ENCODE measurements at regions not wholly inside any gene's neighbourhood (a gene's known extent, or its start where the extent isn't known, plus 50 kb on each side); places are given as distances from the start of the nearest gene placed in this dataset.

GRCh38 chr7:69189406-69189805, 408.9 kb upstream of the AUTS2 start:
- TF ChIP-seq CTCF (IDR thresholded peaks at IDR 0.05) (no peak), POLR2A (IDR thresholded peaks at IDR 0.05) (no peak)
